ENCODE measurements at regions not wholly inside any gene's neighbourhood (a gene's known extent, or its start where the extent isn't known, plus 50 kb on each side); places are given as distances from the start of the nearest gene placed in this dataset.

DNA sequence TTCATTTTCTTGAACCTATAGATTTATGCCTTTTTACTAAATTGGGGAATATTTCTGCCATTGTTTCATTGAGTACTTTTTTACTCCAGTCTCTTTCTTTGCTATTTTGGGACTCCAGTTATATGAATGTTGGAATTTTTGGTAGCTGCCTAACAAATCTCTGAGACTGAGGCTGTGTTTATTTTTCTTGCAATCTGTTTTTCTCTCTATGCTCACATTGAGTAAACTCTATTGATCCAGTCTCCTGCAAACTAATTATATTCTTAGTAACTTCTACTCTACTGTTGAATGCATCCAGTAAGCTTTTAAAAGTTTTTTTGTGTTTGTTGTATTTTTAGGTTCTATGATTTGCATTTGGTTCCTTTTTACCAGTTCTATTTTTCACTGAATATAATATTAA is 903.4 kb upstream of the GJE1 start:
- TF ChIP-seq, protein P1, sequence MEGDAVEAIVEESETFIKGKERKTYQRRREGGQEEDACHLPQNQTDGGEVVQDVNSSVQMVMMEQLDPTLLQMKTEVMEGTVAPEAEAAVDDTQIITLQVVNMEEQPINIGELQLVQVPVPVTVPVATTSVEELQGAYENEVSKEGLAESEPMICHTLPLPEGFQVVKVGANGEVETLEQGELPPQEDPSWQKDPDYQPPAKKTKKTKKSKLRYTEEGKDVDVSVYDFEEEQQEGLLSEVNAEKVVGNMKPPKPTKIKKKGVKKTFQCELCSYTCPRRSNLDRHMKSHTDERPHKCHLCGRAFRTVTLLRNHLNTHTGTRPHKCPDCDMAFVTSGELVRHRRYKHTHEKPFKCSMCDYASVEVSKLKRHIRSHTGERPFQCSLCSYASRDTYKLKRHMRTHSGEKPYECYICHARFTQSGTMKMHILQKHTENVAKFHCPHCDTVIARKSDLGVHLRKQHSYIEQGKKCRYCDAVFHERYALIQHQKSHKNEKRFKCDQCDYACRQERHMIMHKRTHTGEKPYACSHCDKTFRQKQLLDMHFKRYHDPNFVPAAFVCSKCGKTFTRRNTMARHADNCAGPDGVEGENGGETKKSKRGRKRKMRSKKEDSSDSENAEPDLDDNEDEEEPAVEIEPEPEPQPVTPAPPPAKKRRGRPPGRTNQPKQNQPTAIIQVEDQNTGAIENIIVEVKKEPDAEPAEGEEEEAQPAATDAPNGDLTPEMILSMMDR (IDR thresholded peaks at IDR 0.05; ENCODE audit: low read length): no peak
- TF ChIP-seq EZH2phosphoT487 (IDR thresholded peaks at IDR 0.05; ENCODE audit: low read length): no peak
